ENCODE measurements at regions not wholly inside any gene's neighbourhood (a gene's known extent, or its start where the extent isn't known, plus 50 kb on each side); places are given as distances from the start of the nearest gene placed in this dataset.

DNA sequence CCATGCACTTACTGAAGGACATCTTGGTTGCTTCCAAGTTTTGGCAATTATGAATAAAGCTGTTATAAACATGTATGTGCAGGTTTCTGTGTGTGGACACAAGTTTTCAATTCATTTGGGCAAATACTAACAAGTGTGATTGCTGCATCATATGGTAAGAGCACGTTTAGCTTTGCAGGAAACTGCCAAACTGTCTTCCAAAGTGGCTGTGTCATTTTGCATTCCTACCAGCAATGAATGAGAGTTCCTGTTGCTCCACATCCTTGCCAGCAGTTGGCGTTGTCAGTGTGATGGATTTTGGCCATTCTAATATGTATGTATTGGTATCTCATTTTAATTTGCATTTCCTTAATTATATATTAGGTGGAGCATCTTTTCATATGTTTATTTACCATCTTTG lies 280.1 kb downstream of the SV2B start:
- H3K9ac ChIP-seq (ENCODE audit: extremely low read depth, low read length, poor library complexity, severe bottlenecking) = no peak overlapping the region
- 50 to 97% methylated on average over 1 to 2 of the region's 2 CpGs for WGBS, 2 experiments (ENCODE audit: insufficient coverage in 1 of 2, insufficient read length in 1 of 2)
- no peaks in the 10 kb centered on the region for H3K36me3 ChIP-seq (ENCODE audit: control insufficient read depth, insufficient read depth, low read length)
- TF ChIP-seq, protein P1, sequence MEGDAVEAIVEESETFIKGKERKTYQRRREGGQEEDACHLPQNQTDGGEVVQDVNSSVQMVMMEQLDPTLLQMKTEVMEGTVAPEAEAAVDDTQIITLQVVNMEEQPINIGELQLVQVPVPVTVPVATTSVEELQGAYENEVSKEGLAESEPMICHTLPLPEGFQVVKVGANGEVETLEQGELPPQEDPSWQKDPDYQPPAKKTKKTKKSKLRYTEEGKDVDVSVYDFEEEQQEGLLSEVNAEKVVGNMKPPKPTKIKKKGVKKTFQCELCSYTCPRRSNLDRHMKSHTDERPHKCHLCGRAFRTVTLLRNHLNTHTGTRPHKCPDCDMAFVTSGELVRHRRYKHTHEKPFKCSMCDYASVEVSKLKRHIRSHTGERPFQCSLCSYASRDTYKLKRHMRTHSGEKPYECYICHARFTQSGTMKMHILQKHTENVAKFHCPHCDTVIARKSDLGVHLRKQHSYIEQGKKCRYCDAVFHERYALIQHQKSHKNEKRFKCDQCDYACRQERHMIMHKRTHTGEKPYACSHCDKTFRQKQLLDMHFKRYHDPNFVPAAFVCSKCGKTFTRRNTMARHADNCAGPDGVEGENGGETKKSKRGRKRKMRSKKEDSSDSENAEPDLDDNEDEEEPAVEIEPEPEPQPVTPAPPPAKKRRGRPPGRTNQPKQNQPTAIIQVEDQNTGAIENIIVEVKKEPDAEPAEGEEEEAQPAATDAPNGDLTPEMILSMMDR (conservative IDR thresholded peaks at IDR 0.05) = no peak
- no peaks in the 10 kb centered on the region for H3K27me3 Mint-ChIP-seq (ENCODE audit: insufficient read depth)
- H3K27ac Mint-ChIP-seq = no peak overlapping the region
- no peak overlapping the region for H3K4me3 ChIP-seq (ENCODE audit: low read length)
- H3K9me3 ChIP-seq (ENCODE audit: control insufficient read depth, low read length) = peaks cover 2% of the 10 kb centered on the region
- H3K4me1 Mint-ChIP-seq = peaks cover 2% of the 10 kb centered on the region
- H3K4me3 Mint-ChIP-seq = no peak overlapping the region
- H3K27ac ChIP-seq (ENCODE audit: low read depth, low read length) = no peak overlapping the region
- H3K9me3 Mint-ChIP-seq = peaks cover 14% of the 10 kb centered on the region
- H3K36me3 Mint-ChIP-seq (ENCODE audit: low read depth) = no peaks in the 10 kb centered on the region
- DNase-seq = no peak
- no peaks in the 10 kb centered on the region for H3K4me1 ChIP-seq (ENCODE audit: control insufficient read depth, insufficient read depth, low read length)
- H3K27me3 ChIP-seq (ENCODE audit: control insufficient read depth, insufficient read depth, low read length, poor library complexity, severe bottlenecking) = no peaks in the 10 kb centered on the region

- Mint-ChIP-seq H3K4me1 (peaks cover 10% of the 10 kb centered on the region), H3K27ac (no peak overlapping the region), H3K9me3 (peaks cover 11% of the 10 kb centered on the region), H3K36me3 (ENCODE audit: low read depth) (no peaks in the 10 kb centered on the region), H3K27me3 (ENCODE audit: insufficient read depth) (no peaks in the 10 kb centered on the region), H3K4me3 (no peak overlapping the region)
- no peak for DNase-seq
- TF ChIP-seq, protein P1 (conservative IDR thresholded peaks at IDR 0.05) = no peak
- Histone ChIP-seq H3K9me3 (ENCODE audit: control insufficient read depth, low read length) (no peaks in the 10 kb centered on the region), H3K27ac (ENCODE audit: low read depth, low read length) (no peak overlapping the region), H3K4me3 (ENCODE audit: low read length) (no peak overlapping the region), H3K36me3 (ENCODE audit: control insufficient read depth, insufficient read depth, low read length) (no peaks in the 10 kb centered on the region), H3K4me1 (ENCODE audit: control insufficient read depth, insufficient read depth, low read length) (peaks cover 3% of the 10 kb centered on the region), H3K9ac (ENCODE audit: extremely low read depth, low read length, poor library complexity, severe bottlenecking) (no peak overlapping the region), H3K27me3 (ENCODE audit: control insufficient read depth, insufficient read depth, low read length, poor library complexity, severe bottlenecking) (no peaks in the 10 kb centered on the region)
- WGBS, 2 experiments (ENCODE audit: insufficient coverage in 1 of 2, insufficient read length in 1 of 2) = 87 to 88% methylated on average over 1 to 2 of the region's 2 CpGs
Measured at GRCh38 chr15:91383532-91383931, 283.5 kb downstream of the SV2B start.

GRCh38 chr15:91384189-91384730 lies 284.2 kb downstream of the SV2B start:
- H3K27me3 Mint-ChIP-seq (ENCODE audit: insufficient read depth) = no peaks in the 10 kb centered on the region
- Histone ChIP-seq H3K36me3 (ENCODE audit: control insufficient read depth, insufficient read depth, low read length) (no peaks in the 10 kb centered on the region), H3K4me3 (ENCODE audit: low read length) (no peak overlapping the region), H3K27me3 (ENCODE audit: control insufficient read depth, insufficient read depth, low read length, poor library complexity, severe bottlenecking) (no peaks in the 10 kb centered on the region), H3K27ac (ENCODE audit: low read depth, low read length) (no peak overlapping the region), H3K9me3 (ENCODE audit: control insufficient read depth, low read length) (no peaks in the 10 kb centered on the region), H3K4me1 (ENCODE audit: control insufficient read depth, insufficient read depth, low read length) (peaks cover 3% of the 10 kb centered on the region), H3K9ac (ENCODE audit: extremely low read depth, low read length, poor library complexity, severe bottlenecking) (no peak overlapping the region)
- no peak overlapping the region for H3K27ac Mint-ChIP-seq
- WGBS, 2 experiments (ENCODE audit: insufficient coverage in 1 of 2, insufficient read length in 1 of 2) = 90 to 96% methylated on average over 6 of the region's 6 CpGs
- TF ChIP-seq, protein P1 (conservative IDR thresholded peaks at IDR 0.05) = no peak
- DNase-seq = no peak
- H3K36me3 Mint-ChIP-seq (ENCODE audit: low read depth) = no peaks in the 10 kb centered on the region
- peaks cover 15% of the 10 kb centered on the region for H3K9me3 Mint-ChIP-seq
- H3K4me3 Mint-ChIP-seq = no peak overlapping the region
- peaks cover 10% of the 10 kb centered on the region for H3K4me1 Mint-ChIP-seq
